ENCODE measurements at regions not wholly inside any gene's neighbourhood (a gene's known extent, or its start where the extent isn't known, plus 50 kb on each side); places are given as distances from the start of the nearest gene placed in this dataset.

GRCh38 chr14:84541018-84541417 is 988.9 kb upstream of the FLRT2 start:
- Mint-ChIP-seq H3K27ac (no peak overlapping the region), H3K4me1 (ENCODE audit: low read depth) (no peaks in the 10 kb centered on the region), H3K4me3 (no peak overlapping the region), H3K9me3 (peaks cover 10% of the 10 kb centered on the region), H3K36me3 (ENCODE audit: low read depth) (no peaks in the 10 kb centered on the region), H3K27me3 (no peaks in the 10 kb centered on the region)

- Mint-ChIP-seq H3K27ac (no peak overlapping the region), H3K4me3 (no peak overlapping the region), H3K36me3 (ENCODE audit: low read depth) (no peaks in the 10 kb centered on the region), H3K9me3 (peaks cover 8% of the 10 kb centered on the region), H3K4me1 (ENCODE audit: low read depth) (no peaks in the 10 kb centered on the region), H3K27me3 (no peaks in the 10 kb centered on the region)
These were observed 986.1 kb upstream of the FLRT2 start for GRCh38 chr14:84543859-84544258.

- no peak overlapping the region for H3K4me3 Mint-ChIP-seq
- peaks cover 12% of the 10 kb centered on the region for H3K9me3 Mint-ChIP-seq
- no peak overlapping the region for H3K27ac Mint-ChIP-seq
- H3K4me1 Mint-ChIP-seq (ENCODE audit: low read depth) = no peaks in the 10 kb centered on the region
- H3K36me3 Mint-ChIP-seq (ENCODE audit: low read depth) = no peaks in the 10 kb centered on the region
- H3K27me3 Mint-ChIP-seq = no peaks in the 10 kb centered on the region
These were observed 985.3 kb upstream of the FLRT2 start for GRCh38 chr14:84544486-84545131.

GRCh38 chr14:84546236-84546635 is 983.7 kb upstream of the FLRT2 start:
- no peaks in the 10 kb centered on the region for H3K27me3 Mint-ChIP-seq
- no peaks in the 10 kb centered on the region for H3K4me1 Mint-ChIP-seq (ENCODE audit: low read depth)
- no peak overlapping the region for H3K27ac Mint-ChIP-seq
- H3K9me3 Mint-ChIP-seq = peaks cover 17% of the 10 kb centered on the region
- H3K4me3 Mint-ChIP-seq = no peak overlapping the region
- no peaks in the 10 kb centered on the region for H3K36me3 Mint-ChIP-seq (ENCODE audit: low read depth)

GRCh38 chr14:84554136-84554535 is 975.8 kb upstream of the FLRT2 start:
- Mint-ChIP-seq H3K36me3 (ENCODE audit: low read depth) (no peaks in the 10 kb centered on the region), H3K9me3 (peaks cover 21% of the 10 kb centered on the region), H3K27ac (no peak overlapping the region), H3K4me1 (ENCODE audit: low read depth) (no peaks in the 10 kb centered on the region), H3K4me3 (no peak overlapping the region), H3K27me3 (no peaks in the 10 kb centered on the region)

GRCh38 chr14:84555493-84555892 is 974.5 kb upstream of the FLRT2 start:
- Mint-ChIP-seq H3K36me3 (ENCODE audit: low read depth) (no peaks in the 10 kb centered on the region), H3K9me3 (peaks cover 17% of the 10 kb centered on the region), H3K4me3 (no peak overlapping the region)

GRCh38 chr14:84566109-84566508 is 963.8 kb upstream of the FLRT2 start:
- Mint-ChIP-seq H3K4me3 (no peak overlapping the region), H3K9me3 (peaks cover 13% of the 10 kb centered on the region), H3K27me3 (no peaks in the 10 kb centered on the region), H3K4me1 (ENCODE audit: low read depth) (no peaks in the 10 kb centered on the region), H3K36me3 (ENCODE audit: low read depth) (no peaks in the 10 kb centered on the region), H3K27ac (no peak overlapping the region)

More at GRCh38 chr14:84555493-84555892, 974.5 kb upstream of the FLRT2 start:
- Mint-ChIP-seq H3K27ac (no peak overlapping the region), H3K27me3 (no peaks in the 10 kb centered on the region), H3K4me1 (ENCODE audit: low read depth) (no peaks in the 10 kb centered on the region)

- Mint-ChIP-seq H3K4me1 (ENCODE audit: low read depth) (no peaks in the 10 kb centered on the region), H3K9me3 (peaks cover 10% of the 10 kb centered on the region), H3K27me3 (no peaks in the 10 kb centered on the region), H3K27ac (no peak overlapping the region), H3K4me3 (no peak overlapping the region), H3K36me3 (ENCODE audit: low read depth) (no peaks in the 10 kb centered on the region)
These were observed 954.3 kb upstream of the FLRT2 start for GRCh38 chr14:84575681-84576080.

- Mint-ChIP-seq H3K36me3 (ENCODE audit: low read depth) (no peaks in the 10 kb centered on the region), H3K9me3 (peaks cover 14% of the 10 kb centered on the region), H3K27me3 (no peaks in the 10 kb centered on the region), H3K4me1 (ENCODE audit: low read depth) (no peaks in the 10 kb centered on the region), H3K27ac (no peak overlapping the region), H3K4me3 (no peak overlapping the region)
These were observed 950.7 kb upstream of the FLRT2 start for GRCh38 chr14:84579292-84579691.

- Mint-ChIP-seq H3K27me3 (no peaks in the 10 kb centered on the region), H3K36me3 (ENCODE audit: low read depth) (no peaks in the 10 kb centered on the region), H3K4me1 (ENCODE audit: low read depth) (no peaks in the 10 kb centered on the region), H3K4me3 (no peak overlapping the region), H3K9me3 (peaks cover 14% of the 10 kb centered on the region), H3K27ac (no peak overlapping the region)
These were observed 948.9 kb upstream of the FLRT2 start for GRCh38 chr14:84581041-84581440.

- Mint-ChIP-seq H3K36me3 (ENCODE audit: low read depth) (no peaks in the 10 kb centered on the region), H3K27me3 (no peaks in the 10 kb centered on the region), H3K9me3 (peaks cover 14% of the 10 kb centered on the region), H3K4me3 (no peak overlapping the region), H3K27ac (no peak overlapping the region), H3K4me1 (ENCODE audit: low read depth) (no peaks in the 10 kb centered on the region)
These were observed 945.4 kb upstream of the FLRT2 start for GRCh38 chr14:84584511-84584910.

- no peaks in the 10 kb centered on the region for H3K27me3 Mint-ChIP-seq
- H3K4me1 Mint-ChIP-seq (ENCODE audit: low read depth) = no peaks in the 10 kb centered on the region
- H3K4me3 Mint-ChIP-seq = no peak overlapping the region
- H3K9me3 Mint-ChIP-seq = peaks cover 8% of the 10 kb centered on the region
- no peak overlapping the region for H3K27ac Mint-ChIP-seq
- no peaks in the 10 kb centered on the region for H3K36me3 Mint-ChIP-seq (ENCODE audit: low read depth)
These were observed 938.0 kb upstream of the FLRT2 start for GRCh38 chr14:84591827-84592445.

GRCh38 chr14:84592770-84593169 is 937.2 kb upstream of the FLRT2 start:
- peaks cover 8% of the 10 kb centered on the region for H3K9me3 Mint-ChIP-seq

GRCh38 chr14:84610086-84610485 is 919.9 kb upstream of the FLRT2 start:
- H3K27ac Mint-ChIP-seq = no peak overlapping the region
- no peak overlapping the region for H3K4me3 Mint-ChIP-seq
- no peaks in the 10 kb centered on the region for H3K27me3 Mint-ChIP-seq
- H3K9me3 Mint-ChIP-seq = no peaks in the 10 kb centered on the region
- no peaks in the 10 kb centered on the region for H3K36me3 Mint-ChIP-seq (ENCODE audit: low read depth)
- no peaks in the 10 kb centered on the region for H3K4me1 Mint-ChIP-seq (ENCODE audit: low read depth)

More at GRCh38 chr14:84592770-84593169, 937.2 kb upstream of the FLRT2 start:
- no peaks in the 10 kb centered on the region for H3K36me3 Mint-ChIP-seq (ENCODE audit: low read depth)
- no peaks in the 10 kb centered on the region for H3K4me1 Mint-ChIP-seq (ENCODE audit: low read depth)
- no peak overlapping the region for H3K4me3 Mint-ChIP-seq
- H3K27ac Mint-ChIP-seq = no peak overlapping the region
- no peaks in the 10 kb centered on the region for H3K27me3 Mint-ChIP-seq

GRCh38 chr14:84622357-84622756 is 907.6 kb upstream of the FLRT2 start:
- no peaks in the 10 kb centered on the region for H3K4me1 Mint-ChIP-seq (ENCODE audit: low read depth)
- H3K27me3 Mint-ChIP-seq = no peaks in the 10 kb centered on the region
- no peaks in the 10 kb centered on the region for H3K36me3 Mint-ChIP-seq (ENCODE audit: low read depth)
- H3K9me3 Mint-ChIP-seq = peaks cover 3% of the 10 kb centered on the region
- no peak overlapping the region for H3K27ac Mint-ChIP-seq
- H3K4me3 Mint-ChIP-seq = no peak overlapping the region

- Mint-ChIP-seq H3K4me1 (ENCODE audit: low read depth) (no peaks in the 10 kb centered on the region), H3K9me3 (peaks cover 19% of the 10 kb centered on the region), H3K4me3 (no peak overlapping the region), H3K27me3 (no peaks in the 10 kb centered on the region), H3K36me3 (ENCODE audit: low read depth) (no peaks in the 10 kb centered on the region), H3K27ac (no peak overlapping the region)
These were observed 886.5 kb upstream of the FLRT2 start for GRCh38 chr14:84643446-84643845.

Data from stimulated activated naive CD8-positive, alpha-beta T cell treated with anti-CD3 and anti-CD28 coated beads, Interleukin-15, Interleukin-2, amounts not matched to agents 100 ng/mL and 50 ng/mL, for 24 hours (primary cell).